Ascending aorta (tissue), 2 donors: ENCODE measurements at regions not wholly inside any gene's neighbourhood (a gene's known extent, or its start where the extent isn't known, plus 50 kb on each side); places are given as distances from the start of the nearest gene placed in this dataset.

Experiments
- DNase-seq, 2 donors: peaks; one replicate each; pipeline ENCODE4 v3.0.0-alpha.2; 2019; ENCODE audit warnings: low spot score in 2 of 2
- H3K27ac ChIP-seq, 2 donors: fragments of 200-600 bp; sonication (generic); one replicate each; pipeline ENCODE4 v1.5.1; 2016 to 2017; ENCODE audit warnings: mild to moderate bottlenecking in 1 of 2
- H3K27me3 ChIP-seq: fragments of 200-600 bp; sonication (generic); one replicate; pipeline ENCODE4 v1.5.1; 2017
- H3K36me3 ChIP-seq, 2 donors: fragments of 200-600 bp; sonication (generic); one replicate each; pipeline ENCODE4 v1.5.1; 2016
- H3K4me1 ChIP-seq, 2 donors: fragments of 200-600 bp; sonication (generic); one replicate each; pipeline ENCODE4 v1.5.1; 2016 to 2017; ENCODE audit warnings: mild to moderate bottlenecking in 1 of 2
- H3K4me3 ChIP-seq, 2 donors: fragments of 200-600 bp; sonication (generic); one replicate each; pipeline ENCODE4 v1.5.1; 2016 to 2017; ENCODE audit warnings: mild to moderate bottlenecking in 1 of 2
- H3K9me3 ChIP-seq, 2 donors: fragments of 200-600 bp; sonication (generic); one replicate each; pipeline ENCODE4 v1.5.1; 2016
- intact Hi-C: fragments of 100-400 bp; cut with DNase I; formaldehyde crosslinking; loops from one replicate; pipeline ENCODE4 v1.15.1; 2023
- TF ChIP-seq, protein P1 (sequence below), 3 experiments: fragments of 200-600 bp in 2 of 3; fragments of 450-650 bp in 1 of 3; sonication (generic) in 2 of 3; IDR thresholded peaks; one replicate each; pipeline ENCODE4 v1.5.1; 2016 to 2019; ENCODE audit warnings: antibody characterized with exemption in 3 of 3, mild to moderate bottlenecking in 1 of 3, moderate library complexity in 1 of 3

- H3K4me3 ChIP-seq = no peak overlapping the region
- DNase-seq = no peak
- H3K9me3 ChIP-seq = no peaks in the 10 kb centered on the region
- H3K27ac ChIP-seq = no peak overlapping the region
- no peaks in the 10 kb centered on the region for H3K36me3 ChIP-seq
- intact Hi-C loops = no loop called here
- no peaks in the 10 kb centered on the region for H3K4me1 ChIP-seq
- TF ChIP-seq, protein P1, sequence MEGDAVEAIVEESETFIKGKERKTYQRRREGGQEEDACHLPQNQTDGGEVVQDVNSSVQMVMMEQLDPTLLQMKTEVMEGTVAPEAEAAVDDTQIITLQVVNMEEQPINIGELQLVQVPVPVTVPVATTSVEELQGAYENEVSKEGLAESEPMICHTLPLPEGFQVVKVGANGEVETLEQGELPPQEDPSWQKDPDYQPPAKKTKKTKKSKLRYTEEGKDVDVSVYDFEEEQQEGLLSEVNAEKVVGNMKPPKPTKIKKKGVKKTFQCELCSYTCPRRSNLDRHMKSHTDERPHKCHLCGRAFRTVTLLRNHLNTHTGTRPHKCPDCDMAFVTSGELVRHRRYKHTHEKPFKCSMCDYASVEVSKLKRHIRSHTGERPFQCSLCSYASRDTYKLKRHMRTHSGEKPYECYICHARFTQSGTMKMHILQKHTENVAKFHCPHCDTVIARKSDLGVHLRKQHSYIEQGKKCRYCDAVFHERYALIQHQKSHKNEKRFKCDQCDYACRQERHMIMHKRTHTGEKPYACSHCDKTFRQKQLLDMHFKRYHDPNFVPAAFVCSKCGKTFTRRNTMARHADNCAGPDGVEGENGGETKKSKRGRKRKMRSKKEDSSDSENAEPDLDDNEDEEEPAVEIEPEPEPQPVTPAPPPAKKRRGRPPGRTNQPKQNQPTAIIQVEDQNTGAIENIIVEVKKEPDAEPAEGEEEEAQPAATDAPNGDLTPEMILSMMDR (IDR thresholded peaks at IDR 0.05) = no peak
- H3K27me3 ChIP-seq = no peaks in the 10 kb centered on the region
Observed at GRCh38 chr1:101683561-101683960, 313.2 kb downstream of the OLFM3 start.

DNA sequence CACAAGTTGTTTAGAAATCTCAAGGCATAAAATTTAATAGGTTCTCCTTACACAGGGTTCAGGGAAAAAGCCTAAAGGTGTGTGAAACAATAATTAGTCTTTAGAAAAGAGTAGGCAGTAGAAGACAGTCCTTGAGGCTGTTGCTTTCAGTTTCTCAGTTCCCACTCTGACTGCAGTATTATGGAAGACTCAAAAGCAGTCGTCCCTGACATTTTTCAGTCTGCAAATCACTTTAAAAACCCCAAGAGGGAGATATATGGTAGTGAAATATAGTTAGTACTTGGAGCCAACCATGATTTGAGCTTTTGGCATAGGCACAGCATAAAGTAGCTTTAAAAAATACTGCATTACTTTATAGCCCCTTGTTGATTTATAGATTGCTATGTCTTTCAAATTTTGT, 299.7 kb downstream of the OLFM3 start:
- Histone ChIP-seq H3K27me3 (no peaks in the 10 kb centered on the region), H3K9me3 (no peaks in the 10 kb centered on the region), H3K4me1 (no peaks in the 10 kb centered on the region), H3K36me3 (no peaks in the 10 kb centered on the region), H3K27ac (no peak overlapping the region), H3K4me3 (no peak overlapping the region)
- intact Hi-C loops = no loop called here
- no peak for DNase-seq
- TF ChIP-seq, protein P1 (IDR thresholded peaks at IDR 0.05) = no peak

DNA sequence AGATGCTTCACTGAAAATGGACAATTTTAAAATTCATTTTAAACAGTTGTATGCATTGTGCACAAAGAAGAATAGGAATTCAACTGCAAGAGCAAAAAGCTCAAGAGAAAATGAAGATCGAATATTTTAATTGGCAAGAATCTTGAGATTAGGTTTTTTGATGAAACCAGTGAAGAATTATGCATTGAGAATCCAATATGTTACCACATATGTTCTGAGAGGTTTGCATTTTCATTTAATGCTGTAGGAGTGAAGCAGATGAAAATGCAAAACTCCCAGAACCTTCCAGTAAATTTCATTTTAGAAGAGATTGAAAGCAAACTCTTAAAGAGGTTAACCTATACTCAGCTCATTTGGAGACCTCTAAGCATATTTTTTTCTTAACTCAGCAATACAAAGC, 298.0 kb downstream of the OLFM3 start:
- TF ChIP-seq, protein P1 (IDR thresholded peaks at IDR 0.05) = no peak
- H3K4me1 ChIP-seq = no peaks in the 10 kb centered on the region
- no peaks in the 10 kb centered on the region for H3K36me3 ChIP-seq
- no peaks in the 10 kb centered on the region for H3K9me3 ChIP-seq
- no peak overlapping the region for H3K4me3 ChIP-seq
- intact Hi-C loops = no loop called here
- H3K27me3 ChIP-seq = no peaks in the 10 kb centered on the region
- no peak overlapping the region for H3K27ac ChIP-seq
- no peak for DNase-seq

- Histone ChIP-seq H3K36me3 (no peaks in the 10 kb centered on the region), H3K27ac (no peak overlapping the region), H3K4me3 (no peak overlapping the region), H3K27me3 (no peaks in the 10 kb centered on the region), H3K9me3 (no peaks in the 10 kb centered on the region), H3K4me1 (no peaks in the 10 kb centered on the region)
- TF ChIP-seq, protein P1 (IDR thresholded peaks at IDR 0.05) = no peak
- DNase-seq = no peak
- intact Hi-C loops = no loop called here
Observed at GRCh38 chr1:101704895-101705294, 291.8 kb downstream of the OLFM3 start.

DNA sequence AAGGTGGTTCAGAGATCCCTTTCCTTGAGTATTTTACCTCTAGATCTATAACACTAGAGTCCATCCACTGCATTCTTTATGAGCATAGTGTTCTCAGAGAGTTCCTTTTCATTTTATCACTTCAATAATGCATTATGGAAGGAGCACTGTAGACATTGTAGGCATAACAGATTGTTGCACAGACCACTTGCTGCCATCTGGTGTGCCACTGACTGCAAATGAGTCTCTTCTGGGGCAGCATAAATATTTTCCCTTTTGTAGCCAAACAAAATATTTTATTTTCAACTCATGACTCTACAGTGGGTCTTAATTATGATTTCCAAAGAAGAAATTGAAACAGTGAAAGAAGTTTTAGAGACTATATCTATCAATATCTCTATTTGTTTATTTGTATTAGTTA, 290.4 kb downstream of the OLFM3 start:
- intact Hi-C loops = no loop called here
- Histone ChIP-seq H3K27me3 (no peaks in the 10 kb centered on the region), H3K27ac (no peak overlapping the region), H3K4me3 (no peak overlapping the region), H3K36me3 (no peaks in the 10 kb centered on the region), H3K9me3 (no peaks in the 10 kb centered on the region), H3K4me1 (no peaks in the 10 kb centered on the region)
- DNase-seq = no peak
- TF ChIP-seq, protein P1 (IDR thresholded peaks at IDR 0.05) = no peak

DNA sequence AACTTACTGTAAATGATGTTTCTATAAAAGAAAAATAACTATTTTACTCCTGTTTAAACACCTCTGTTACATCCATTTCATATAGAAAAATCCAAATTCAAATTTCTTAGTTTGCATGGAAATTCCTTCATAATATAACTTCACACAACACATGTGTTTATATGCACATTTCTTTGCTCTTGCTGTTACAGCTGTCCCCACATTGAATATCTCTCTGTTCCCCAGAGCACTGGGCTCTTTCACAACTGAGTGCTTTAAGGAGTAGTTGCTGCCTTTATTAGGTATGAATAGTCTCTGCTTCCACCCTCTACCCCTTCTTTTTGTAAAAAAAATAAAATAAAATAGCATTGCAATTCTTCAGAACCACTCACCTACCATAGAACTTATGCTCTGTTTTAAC, 287.0 kb downstream of the OLFM3 start:
- no peaks in the 10 kb centered on the region for H3K9me3 ChIP-seq
- TF ChIP-seq, protein P1 (IDR thresholded peaks at IDR 0.05) = no peak
- DNase-seq = no peak
- H3K27me3 ChIP-seq = no peaks in the 10 kb centered on the region
- no peaks in the 10 kb centered on the region for H3K36me3 ChIP-seq
- intact Hi-C loops = no loop called here
- no peak overlapping the region for H3K27ac ChIP-seq
- H3K4me3 ChIP-seq = no peak overlapping the region
- H3K4me1 ChIP-seq = no peaks in the 10 kb centered on the region
